ENCODE measurements at regions not wholly inside any gene's neighbourhood (a gene's known extent, or its start where the extent isn't known, plus 50 kb on each side); places are given as distances from the start of the nearest gene placed in this dataset.
"Not testable (repeated sequence)": the region's sequence is repeated elsewhere in the genome, so short reads cannot be mapped to it uniquely, and the experiment has no call there.

DNA sequence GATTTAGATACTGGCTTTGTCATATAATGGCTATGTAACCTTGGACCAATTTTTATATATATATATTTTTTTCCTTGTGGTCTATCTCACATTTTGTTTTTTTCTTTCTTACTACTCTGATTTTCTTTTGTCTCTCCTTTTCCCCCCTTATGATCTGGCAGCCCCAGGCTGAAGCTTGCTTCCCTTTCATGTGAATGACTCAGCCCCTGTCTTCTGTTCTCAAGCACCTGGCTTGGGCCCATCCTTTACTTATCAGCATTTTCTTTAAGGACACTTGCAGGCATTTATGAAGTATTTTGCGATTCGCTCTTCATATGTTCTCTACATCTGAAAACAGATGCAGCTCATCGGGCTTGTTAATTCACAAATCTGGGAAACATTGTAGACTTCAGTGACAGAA lies 163.6 kb downstream of the SPRY2 start:
- no peak for DNase-seq (ENCODE audit: low read depth in 2 of 2)

DNA sequence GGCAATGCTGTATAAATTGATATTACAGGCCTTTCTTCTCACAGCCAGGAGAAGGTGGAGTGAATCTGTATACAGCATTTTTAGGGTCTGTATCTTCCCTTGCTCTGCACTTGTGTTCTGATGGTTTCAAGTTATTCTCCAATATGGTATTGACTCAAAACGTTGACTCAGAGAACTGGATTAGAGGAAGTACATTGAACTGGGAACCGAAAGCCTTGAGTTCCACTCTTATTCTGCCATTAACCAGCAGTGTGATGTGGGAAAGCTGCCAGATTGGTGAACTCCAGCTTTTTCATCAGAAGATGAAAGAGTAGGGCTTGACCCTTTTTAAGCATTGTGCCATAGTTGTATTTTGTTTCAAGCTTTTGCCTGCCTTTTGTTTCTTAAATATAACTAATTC lies 167.7 kb downstream of the SPRY2 start:
- DNase-seq (ENCODE audit: low read depth in 2 of 2), result no peak

DNA sequence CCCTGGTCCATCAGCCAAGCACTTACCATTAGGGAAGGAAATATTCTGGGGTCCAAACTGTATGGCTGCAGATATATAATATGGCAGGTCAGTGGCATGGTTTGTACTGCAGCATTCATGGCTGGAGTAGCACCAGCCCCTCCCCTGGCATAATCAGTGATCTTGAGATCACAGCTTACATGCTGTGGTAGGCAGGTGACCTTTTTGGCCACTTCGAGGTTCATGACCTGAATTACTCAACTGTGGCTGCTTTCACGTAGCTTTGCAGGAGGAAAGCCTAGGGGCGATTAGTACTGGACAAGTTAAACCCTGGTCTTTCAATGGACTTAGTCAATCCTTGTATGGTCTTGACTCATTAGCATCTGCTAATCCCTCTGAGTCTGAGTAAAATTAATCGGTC lies 169.8 kb downstream of the SPRY2 start:
- no peak for DNase-seq (ENCODE audit: low read depth in 2 of 2)

DNA sequence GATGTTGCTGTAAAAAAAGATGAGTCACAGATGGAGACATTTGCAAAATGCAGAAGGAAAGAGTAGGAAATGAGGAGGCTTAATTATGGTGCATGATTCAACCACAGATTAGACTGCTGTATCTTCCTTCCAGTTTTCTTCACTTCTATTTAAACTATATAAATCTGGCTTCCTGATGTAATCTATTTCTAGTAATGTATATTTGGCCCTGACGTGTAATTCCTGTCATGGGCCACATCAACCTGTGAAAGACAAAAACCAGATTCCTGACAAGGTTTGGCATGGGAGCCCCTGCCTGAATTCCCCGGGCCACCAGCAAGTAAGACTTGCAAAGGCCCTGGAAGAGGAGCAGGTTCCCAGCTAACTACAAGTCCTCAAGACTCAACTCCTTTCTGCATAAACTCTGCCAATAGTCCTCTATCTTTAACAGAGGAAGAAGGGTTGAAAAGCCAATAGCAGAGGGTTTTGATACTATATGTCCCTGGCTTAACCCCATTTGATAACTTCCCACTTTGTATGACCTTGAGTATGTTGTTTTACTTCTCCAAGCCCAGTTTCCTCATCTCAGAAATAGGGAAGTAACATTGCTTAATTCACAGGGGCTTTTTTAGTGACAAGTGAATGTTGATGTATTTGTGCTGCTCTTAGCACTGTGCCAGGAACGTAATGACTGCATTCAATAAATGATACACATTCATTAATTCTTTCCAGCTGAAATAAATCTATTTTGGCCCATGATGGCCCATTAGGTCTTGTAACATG lies 172.7 kb downstream of the SPRY2 start:
- DNase-seq (ENCODE audit: low read depth in 2 of 2), result no peak

DNA sequence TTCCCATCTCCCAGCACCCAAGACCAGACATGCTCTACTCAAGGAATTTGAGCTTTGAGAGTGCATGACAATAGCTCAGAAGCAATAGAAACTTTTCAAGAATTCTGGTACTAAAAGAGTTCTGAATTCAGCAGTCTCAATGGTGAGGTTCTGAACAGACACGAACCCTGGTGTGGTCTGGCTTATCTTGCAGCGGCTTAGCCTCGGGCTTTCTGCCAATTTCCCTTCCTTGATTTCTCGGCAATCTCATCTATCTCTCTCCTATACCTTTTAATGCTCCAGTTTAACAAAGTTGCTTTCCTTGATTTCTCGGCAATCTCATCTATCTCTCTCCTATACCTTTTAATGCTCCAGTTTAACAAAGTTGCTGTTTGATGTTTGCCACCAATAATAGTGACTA lies 174.6 kb downstream of the SPRY2 start:
- no peak for DNase-seq (ENCODE audit: low read depth in 2 of 2)

DNA sequence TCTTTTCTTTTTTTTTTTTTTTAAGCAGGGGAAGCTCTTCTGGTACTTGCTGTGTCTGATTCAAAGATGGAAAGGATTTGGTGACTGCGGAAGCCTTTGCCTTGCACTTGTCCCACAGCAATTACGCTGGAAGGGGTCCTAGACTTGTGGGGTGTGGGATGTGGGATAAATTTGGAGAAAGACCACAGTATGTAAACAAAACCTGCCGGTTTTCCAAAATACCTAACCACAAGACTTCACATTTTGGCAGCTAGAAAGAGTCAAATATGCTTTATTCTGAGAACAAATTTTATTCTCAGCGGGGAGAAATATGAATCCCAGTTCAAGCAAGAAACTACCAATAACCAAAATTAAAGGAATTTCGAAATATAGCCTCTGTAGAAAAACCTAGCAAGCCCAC lies 176.5 kb downstream of the SPRY2 start:
- no peak for DNase-seq (ENCODE audit: low read depth in 2 of 2)

DNA sequence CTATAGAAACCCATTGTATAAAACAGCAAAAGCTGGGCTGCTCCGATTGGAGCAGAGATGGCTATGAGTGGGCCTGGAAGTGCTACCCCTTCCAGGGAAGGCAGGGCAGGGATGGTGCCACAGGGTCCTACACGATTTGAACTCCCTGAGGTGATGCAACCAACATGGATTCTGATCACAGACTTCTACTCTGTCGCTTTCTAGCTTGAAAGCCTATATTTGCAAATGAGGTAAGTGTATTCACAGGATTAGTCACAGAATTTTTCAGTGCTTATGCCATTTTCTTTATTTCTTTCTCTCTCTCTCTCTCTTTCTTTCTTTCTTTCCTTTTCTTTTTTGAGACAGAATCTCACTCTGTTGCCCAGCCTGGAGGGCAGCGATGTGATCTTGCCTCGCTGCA lies 179.0 kb downstream of the SPRY2 start:
- no peak for DNase-seq (ENCODE audit: low read depth in 2 of 2)

DNA sequence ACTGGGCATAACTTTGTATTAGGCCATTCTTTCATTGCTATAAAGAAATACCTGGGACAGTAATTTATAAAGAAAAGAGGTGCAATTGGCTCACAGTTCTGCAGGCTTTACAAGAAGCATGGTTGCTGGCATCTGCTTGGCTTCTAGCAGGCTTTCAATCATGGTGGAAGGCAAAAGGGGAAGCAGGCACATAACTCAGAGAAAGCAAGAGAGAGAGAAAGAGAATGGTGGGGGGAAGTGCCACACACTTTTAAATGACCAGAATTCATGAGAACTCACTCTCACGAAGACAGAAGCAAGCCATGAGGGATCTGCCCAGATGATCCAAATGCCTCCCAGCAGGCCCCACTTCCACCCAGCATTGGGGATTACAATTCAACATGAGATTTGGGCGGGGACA lies 179.7 kb downstream of the SPRY2 start:
- DNase-seq (ENCODE audit: low read depth in 2 of 2), result no peak

DNA sequence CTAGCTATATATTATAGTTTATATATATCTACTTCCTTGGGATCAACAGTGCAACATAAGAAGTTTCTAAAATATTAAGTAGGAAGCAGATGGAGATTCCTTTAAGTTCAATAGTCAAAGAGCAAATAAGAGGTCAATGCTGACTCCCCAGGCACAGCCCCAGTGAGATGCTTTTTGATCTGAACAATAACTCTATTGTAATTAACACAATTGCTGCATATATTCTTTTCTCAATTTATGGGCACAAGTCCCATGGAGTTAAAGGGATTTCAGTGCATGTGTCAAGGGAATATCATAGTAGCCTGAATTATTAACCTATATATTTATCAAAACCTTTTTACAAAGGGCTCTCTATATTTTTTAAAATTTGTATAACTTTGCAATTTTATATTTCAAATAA lies 180.8 kb downstream of the SPRY2 start:
- DNase-seq (ENCODE audit: low read depth in 2 of 2), result no peak

DNA sequence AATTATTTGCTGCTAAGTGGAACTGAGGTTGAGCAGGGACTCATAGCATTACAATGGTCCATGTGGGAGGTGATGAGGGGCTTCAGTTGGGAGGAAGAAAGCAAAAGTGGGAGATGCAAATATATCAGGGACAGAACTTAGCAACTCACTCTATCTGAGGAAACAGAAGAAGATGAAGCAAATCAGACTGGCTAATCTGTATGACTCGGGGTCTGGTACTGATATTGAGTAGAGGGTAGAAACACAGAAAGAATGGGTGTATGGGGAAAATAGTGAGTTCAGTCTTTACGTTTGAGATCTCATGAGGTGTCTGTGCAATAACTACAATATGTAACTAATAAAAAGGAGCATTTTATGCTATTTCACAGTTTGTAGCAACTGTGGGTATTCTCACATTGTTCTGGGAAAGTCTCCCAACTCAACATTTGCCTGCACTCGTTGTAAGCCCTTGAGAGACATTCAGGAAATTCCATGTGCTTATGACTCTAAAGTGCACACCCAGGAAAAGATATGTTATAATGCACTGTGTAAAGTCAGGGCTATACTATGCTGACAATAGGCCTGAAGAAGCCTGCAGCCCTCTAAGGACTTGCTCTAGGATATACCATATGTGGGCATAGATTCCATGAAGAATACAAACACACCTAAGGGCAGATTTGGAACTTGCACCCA lies 183.5 kb downstream of the SPRY2 start:
- no peak for DNase-seq (ENCODE audit: low read depth in 2 of 2)

DNA sequence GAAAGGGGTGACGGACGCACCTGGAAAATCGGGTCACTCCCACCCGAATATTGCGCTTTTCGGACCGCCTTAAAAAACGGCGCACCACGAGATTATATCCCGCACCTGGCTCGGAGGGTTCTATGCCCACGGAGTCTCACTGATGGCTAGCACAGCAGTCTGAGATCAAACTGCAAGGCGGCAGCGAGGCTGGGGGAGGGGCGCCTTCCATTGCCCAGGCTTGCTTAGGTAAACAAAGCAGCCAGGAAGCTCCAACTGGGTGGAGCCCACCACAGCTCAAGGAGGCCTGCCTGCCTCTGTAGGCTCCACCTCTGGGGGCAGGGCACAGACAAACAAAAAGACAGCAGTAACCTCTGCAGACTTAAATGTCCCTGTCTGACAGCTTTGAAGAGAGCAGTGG lies 188.8 kb downstream of the SPRY2 start:
- not testable (repeated sequence) for DNase-seq (ENCODE audit: low read depth in 2 of 2)

DNA sequence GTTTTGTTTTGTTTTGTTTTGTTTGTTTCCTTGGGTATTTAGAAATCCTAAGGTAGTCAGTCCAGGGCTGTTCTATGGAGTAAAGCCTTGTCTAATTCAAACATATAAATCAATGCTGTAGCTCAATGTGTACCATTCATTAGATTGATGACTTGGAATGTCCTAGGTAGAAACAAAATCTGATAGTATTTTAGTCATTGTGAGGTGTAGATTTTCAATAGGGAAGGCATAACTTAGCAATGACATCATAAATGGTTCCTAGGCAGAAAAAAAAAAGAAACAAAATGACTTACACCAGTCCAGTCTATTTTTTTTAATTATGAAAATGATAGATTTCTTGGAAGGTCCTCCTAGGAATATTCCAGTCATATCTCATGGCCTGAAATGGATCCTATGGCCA lies 189.9 kb downstream of the SPRY2 start:
- no peak for DNase-seq (ENCODE audit: low read depth in 2 of 2)

DNA sequence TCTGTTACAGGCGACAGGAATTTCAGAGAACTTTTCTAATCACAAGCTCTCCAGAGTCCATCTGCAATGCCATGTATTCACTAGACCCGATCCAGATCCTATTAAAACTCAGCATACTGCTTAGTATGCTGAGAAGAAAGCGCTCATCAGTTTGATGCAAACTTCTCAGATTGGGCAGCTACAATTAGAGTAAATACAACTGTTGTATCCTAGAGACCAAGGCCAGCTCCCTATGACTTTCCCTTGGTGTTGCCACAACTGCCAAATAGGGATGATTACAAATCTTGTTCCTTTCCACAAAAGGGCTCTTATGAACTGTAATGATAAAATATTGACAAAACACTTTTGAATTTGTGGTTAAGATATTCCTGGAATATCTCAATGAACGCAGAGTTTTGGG lies 191.2 kb downstream of the SPRY2 start:
- DNase-seq (ENCODE audit: low read depth in 2 of 2), result no peak

DNA sequence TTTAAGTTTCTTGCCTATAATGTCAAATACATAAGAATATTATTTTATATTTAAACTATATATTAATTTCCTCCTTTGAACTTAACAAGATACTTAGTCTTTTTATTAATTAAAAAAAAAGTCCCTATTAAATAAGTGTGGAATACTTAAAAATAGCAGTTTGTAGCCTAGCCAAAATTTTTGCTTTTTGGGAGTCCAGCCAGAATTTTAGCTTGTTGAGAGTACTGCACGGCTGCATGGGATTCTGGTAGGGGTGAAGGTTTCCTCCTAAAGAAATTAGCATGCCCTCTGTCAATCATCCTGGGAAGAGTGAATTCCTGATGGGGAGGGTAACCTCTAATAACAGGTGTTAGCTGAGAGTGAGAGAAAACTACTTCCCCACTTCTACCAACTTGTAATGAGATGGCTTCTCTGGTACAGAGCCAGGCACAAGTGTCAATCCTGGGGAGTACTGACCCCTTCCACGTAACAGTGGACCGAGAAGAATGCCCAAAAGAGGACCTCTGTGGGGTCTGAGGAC lies 195.7 kb downstream of the SPRY2 start:
- DNase-seq (ENCODE audit: low read depth in 2 of 2), result no peak

DNA sequence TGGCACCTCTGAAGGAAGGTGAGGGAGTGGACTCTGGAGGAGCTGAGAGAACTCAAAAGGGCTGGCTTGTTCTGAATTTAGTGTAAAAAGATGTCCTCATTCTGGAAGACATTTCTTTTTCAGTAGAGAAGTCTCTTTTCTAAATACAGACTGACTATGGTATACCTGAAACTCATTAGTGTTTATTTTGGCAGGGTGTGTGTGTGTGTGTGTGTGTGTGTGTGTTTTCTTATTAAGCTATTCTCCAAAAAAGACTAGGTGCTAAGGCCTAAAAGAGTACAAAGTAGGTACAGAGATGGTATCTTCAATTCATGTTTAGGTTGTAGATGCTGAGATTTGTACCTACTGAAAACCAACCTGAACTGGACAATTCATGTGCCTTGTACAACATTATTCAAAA lies 196.4 kb downstream of the SPRY2 start:
- DNase-seq (ENCODE audit: low read depth in 2 of 2), result no peak

DNA sequence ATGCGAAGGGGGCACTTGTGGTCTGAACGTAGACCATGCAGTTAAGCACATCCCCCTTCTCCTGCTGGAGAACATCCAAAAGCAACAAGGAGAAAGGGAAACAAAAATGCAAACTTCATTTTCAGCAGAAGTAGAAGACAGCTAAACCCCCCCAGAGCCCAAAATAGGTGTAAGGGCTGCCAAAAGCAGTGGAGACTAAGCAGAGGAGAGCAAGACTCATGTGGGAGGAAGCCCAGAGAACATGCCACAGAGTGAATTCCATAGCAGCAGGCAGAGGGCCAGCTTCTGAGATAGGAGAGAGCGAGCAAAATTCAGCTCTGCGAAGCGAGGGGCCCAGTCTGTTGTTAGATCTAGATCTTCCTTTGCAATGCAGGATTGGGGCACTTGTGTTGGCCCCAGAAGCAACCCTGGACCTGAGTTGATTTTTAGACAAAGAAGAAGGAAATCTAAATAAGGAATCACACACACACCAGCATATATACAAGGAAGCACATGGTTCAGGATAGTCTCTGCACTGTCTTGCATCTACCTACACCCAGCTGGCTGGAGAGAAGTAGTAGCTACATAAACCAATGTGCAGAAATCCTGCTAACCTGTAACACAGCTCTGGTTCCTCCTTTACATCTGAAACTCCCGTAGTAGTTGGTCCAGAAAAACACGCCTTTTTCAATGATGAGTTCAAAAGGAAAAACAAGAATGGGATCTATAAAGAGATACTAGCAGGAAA lies 199.6 kb downstream of the SPRY2 start:
- no peak for DNase-seq (ENCODE audit: low read depth in 2 of 2)

DNA sequence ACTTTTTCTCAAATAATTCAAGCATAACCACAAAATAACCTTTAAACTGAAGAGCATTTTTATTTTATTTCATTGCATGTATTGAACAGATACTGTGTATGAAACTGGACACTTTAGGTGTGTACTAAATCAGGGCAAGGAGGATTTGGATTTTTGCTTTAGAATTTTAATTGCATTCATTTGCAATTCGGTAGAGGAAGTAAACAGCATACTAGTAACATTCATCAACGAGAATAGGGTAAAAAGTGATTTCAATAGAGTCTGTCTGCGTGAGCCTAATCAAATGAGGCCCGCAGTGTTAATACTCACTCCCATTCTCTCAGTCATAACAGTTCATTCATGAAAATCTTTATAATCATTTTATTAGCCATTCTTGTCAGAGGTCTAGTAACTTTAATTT lies 200.2 kb downstream of the SPRY2 start:
- no peak for DNase-seq (ENCODE audit: low read depth in 2 of 2)

DNA sequence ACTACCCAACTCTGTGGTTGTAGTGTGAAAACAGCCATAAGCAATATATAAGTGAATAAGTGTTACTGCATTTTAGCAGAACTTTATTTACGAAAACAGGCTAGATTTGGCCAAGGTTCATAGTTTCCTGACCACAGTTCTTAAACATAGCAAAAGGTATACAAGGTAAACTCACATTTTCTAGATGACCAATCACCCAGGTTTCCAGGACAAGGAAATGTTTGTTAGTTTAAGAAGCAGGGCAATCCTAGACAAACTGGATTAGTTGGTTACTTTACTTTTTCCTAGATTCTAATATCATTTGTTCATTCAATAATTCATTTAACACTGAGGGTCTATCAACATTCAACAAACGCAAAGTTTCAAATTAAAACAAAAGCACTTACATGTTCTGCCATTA lies 201.7 kb downstream of the SPRY2 start:
- DNase-seq (ENCODE audit: low read depth in 2 of 2), result no peak

DNA sequence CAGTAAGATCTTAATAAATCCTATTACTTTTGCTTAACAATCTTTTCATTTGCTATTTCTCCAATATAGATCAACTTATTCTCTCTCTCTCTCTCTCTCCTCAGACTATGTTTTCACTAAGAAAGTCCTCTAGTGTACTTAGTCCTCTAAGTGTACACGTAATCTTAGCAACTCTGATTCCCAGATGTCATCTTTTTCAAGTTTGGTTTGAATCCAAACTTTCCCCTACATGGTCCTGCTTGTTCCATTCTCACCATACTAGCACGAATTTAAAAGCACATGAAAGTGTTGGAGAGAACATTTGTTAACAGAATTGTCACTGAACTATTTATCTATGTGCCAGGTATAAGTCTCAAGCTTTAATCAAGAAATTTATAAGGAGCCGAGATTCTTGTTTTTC lies 202.9 kb downstream of the SPRY2 start:
- DNase-seq (ENCODE audit: low read depth in 2 of 2), result no peak

DNA sequence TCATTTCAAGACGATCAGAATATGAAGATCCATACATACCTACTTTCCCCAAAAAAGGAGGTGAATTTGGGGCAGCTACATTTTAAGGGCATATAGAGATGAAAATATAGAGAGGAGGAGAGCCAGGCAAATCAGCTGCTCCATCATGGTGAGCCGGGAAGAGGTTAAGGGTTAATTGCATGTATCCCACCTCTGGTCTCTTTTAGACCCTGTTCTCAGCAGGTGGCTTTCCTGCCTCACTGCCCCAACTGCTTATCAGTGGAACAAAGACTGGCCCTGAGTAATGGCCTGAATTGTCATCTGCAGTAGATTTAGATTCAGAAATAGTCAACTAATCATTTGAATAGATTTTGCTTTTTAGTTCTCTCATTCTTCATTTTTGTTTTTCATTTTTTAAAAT lies 206.6 kb downstream of the SPRY2 start:
- no peak for DNase-seq (ENCODE audit: low read depth in 2 of 2)

DNA sequence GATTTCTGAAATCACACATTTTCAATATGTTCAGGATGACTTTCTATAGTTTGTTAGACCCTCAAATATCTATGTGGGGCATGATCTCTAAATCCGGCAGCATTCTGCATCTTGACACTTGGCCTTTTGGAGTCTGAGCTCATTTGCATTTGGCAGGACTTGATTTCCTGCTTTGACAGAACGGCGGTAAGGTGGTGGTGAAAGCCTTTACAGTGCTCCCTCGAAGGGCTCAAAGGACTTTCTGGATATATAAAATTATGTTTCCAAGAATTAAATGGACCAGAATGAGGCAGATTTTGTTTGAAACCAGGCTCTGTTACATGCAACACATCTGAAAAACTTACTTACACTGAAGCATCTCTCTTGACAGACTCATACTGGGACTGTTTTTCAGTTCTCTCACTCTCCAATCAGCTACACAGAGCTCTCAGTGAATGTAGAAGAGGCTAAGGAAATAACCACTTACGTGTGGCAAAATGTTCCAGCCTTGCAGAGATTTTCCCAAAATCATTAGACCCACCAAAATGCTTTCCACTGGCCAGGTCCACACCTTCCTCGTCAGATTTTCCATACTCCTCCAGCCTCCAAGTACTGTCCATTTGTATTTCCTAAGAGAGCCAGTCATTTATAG lies 207.2 kb downstream of the SPRY2 start:
- DNase-seq (ENCODE audit: low read depth in 2 of 2), result no peak

All from activated CD8-positive, alpha-beta memory T cell treated with anti-CD3 and anti-CD28 coated beads for 4 hours (primary cell).